Astrocyte of the spinal cord (primary cell): ENCODE measurements at regions not wholly inside any gene's neighbourhood (a gene's known extent, or its start where the extent isn't known, plus 50 kb on each side); places are given as distances from the start of the nearest gene placed in this dataset.

Source experiments
- DNase-seq: peaks from one replicate; pipeline ENCODE4 v3.0.0; 2011; ENCODE audit warnings: low read depth, low spot score
- H3K4me3 ChIP-seq: 2 replicates; pipeline ENCODE4 v1.5.1; 2011; ENCODE audit warnings: low read depth, mild to moderate bottlenecking, low read length, moderate library complexity
- CTCF ChIP-seq: IDR thresholded peaks from 2 replicates; pipeline ENCODE4 v1.5.1; 2012; ENCODE audit warnings: low read depth, mild to moderate bottlenecking, low read length, inconsistent platforms
- in situ Hi-C: cut with HindIII; loops from 2 replicates; pipeline ENCODE4 v1.10.0; 2017; ENCODE audit warnings: low sequenced_read_pairs

- H3K4me3 ChIP-seq: no peak overlapping the region
- DNase-seq: peak; percentile 65
- peak; percentile 86 for TF ChIP-seq CTCF
- in situ Hi-C loops: no loop called here
These were observed 300.4 kb downstream of the KCNS3 start for GRCh38 chr2:18178736-18179349.

- no peak for DNase-seq
- in situ Hi-C loops: no loop called here
- H3K4me3 ChIP-seq: no peak overlapping the region
- TF ChIP-seq CTCF: no peak
These were observed 298.3 kb downstream of the KCNS3 start for GRCh38 chr2:18176679-18177215.

GRCh38 chr2:18172607-18173006 is 294.1 kb downstream of the KCNS3 start:
- no peak for TF ChIP-seq CTCF
- in situ Hi-C loops: no loop called here
- H3K4me3 ChIP-seq: no peak overlapping the region
- no peak for DNase-seq

GRCh38 chr2:18171191-18172139 is 293.0 kb downstream of the KCNS3 start:
- no peak for TF ChIP-seq CTCF
- in situ Hi-C loops: no loop called here
- H3K4me3 ChIP-seq: no peak overlapping the region
- DNase-seq: peak; percentile 75

GRCh38 chr2:18170642-18171041 is 292.2 kb downstream of the KCNS3 start:
- DNase-seq: no peak
- in situ Hi-C loops: no loop called here
- H3K4me3 ChIP-seq: no peak overlapping the region
- no peak for TF ChIP-seq CTCF

GRCh38 chr2:18169893-18170175 is 291.4 kb downstream of the KCNS3 start:
- DNase-seq: no peak
- in situ Hi-C loops: no loop called here
- no peak for TF ChIP-seq CTCF
- no peak overlapping the region for H3K4me3 ChIP-seq
